A673 (cell line): ENCODE measurements at regions not wholly inside any gene's neighbourhood (a gene's known extent, or its start where the extent isn't known, plus 50 kb on each side); places are given as distances from the start of the nearest gene placed in this dataset.

Experiments
- BruUV-seq: library from RNA; stranded (reverse); fragments of 400-500 nt; replicated peaks from 2 replicates; lab custom pipeline; 2021; lab: Mats Ljungman, UMichigan
- CTCF ChIA-PET: fragments of 300-600 bp; sonication (Branson Sonifier 250); formaldehyde crosslinking; loops from one replicate; lab custom pipeline; 2022; ENCODE audit warnings: antibody characterized with exemption; lab: Charles Lee
- POLR2A ChIA-PET: fragments of 300-600 bp; sonication (Branson Sonifier 250); formaldehyde crosslinking; loops from one replicate; lab custom pipeline; 2022; ENCODE audit warnings: antibody characterized with exemption; ENCODE audit not compliant: low non-redundant PET; lab: Charles Lee
- DNase-seq: peaks from one replicate; pipeline ENCODE4 v3.0.0-alpha.2; 2015; ENCODE audit warnings: low spot score
- H3K27ac ChIP-seq: fragments of 200-600 bp; sonication (generic); 2 replicates; pipeline ENCODE4 v1.5.1; 2016; ENCODE audit warnings: mixed run types, low read depth, mild to moderate bottlenecking, mixed read lengths, antibody characterized with exemption, low read length; ENCODE audit not compliant: poor library complexity, severe bottlenecking
- H3K27me3 ChIP-seq: fragments of 200-600 bp; sonication (generic); replicated peaks from 2 replicates; pipeline ENCODE4 v1.6.1; 2017; ENCODE audit warnings: mixed run types, low read depth, mild to moderate bottlenecking, mixed read lengths, antibody characterized with exemption, low read length; ENCODE audit not compliant: insufficient read depth, poor library complexity
- H3K36me3 ChIP-seq: fragments of 200-600 bp; sonication (generic); 2 replicates; pipeline ENCODE4 v1.6.1; 2016; ENCODE audit warnings: mixed run types, mild to moderate bottlenecking, mixed read lengths, antibody characterized with exemption, low read length; ENCODE audit not compliant: insufficient read depth, poor library complexity, severe bottlenecking
- H3K4me1 ChIP-seq: fragments of 200-600 bp; sonication (generic); 2 replicates; pipeline ENCODE4 v1.6.1; 2017; ENCODE audit warnings: mixed run types, mild to moderate bottlenecking, mixed read lengths, antibody characterized with exemption, low read length; ENCODE audit not compliant: insufficient read depth, poor library complexity, severe bottlenecking
- H3K4me3 ChIP-seq: fragments of 200-600 bp; sonication (generic); 2 replicates; pipeline ENCODE4 v1.5.1; 2016; ENCODE audit warnings: low read depth, mixed run types, mild to moderate bottlenecking, mixed read lengths, low read length; ENCODE audit not compliant: poor library complexity, severe bottlenecking
- H3K9me3 ChIP-seq: fragments of 200-600 bp; sonication (generic); 2 replicates; pipeline ENCODE4 v1.6.1; 2016; ENCODE audit warnings: mixed run types, low read depth, mild to moderate bottlenecking, mixed read lengths, antibody characterized with exemption, low read length; ENCODE audit not compliant: poor library complexity, severe bottlenecking
- EZH2 ChIP-seq: fragments of 200-600 bp; sonication (generic); IDR thresholded peaks from 2 replicates; pipeline ENCODE4 v1.6.1; 2017; ENCODE audit warnings: borderline replicate concordance, low read depth, mild to moderate bottlenecking, mixed read lengths, antibody characterized with exemption, low read length; ENCODE audit not compliant: poor library complexity, severe bottlenecking
- intact Hi-C: fragments of 100-400 bp; cut with micrococcal nuclease; formaldehyde crosslinking; loops from one replicate; pipeline ENCODE4 v1.10.0; 2022; ENCODE audit not compliant: unreplicated experiment
- TF ChIP-seq, protein P1 (sequence below): fragments of 300-800, 200-600 bp; sonication (generic); conservative IDR thresholded peaks from 2 replicates; pipeline ENCODE4 v1.5.1; 2017; ENCODE audit warnings: low read depth, mild to moderate bottlenecking, antibody characterized with exemption, low read length, moderate library complexity, mixed read lengths

DNA sequence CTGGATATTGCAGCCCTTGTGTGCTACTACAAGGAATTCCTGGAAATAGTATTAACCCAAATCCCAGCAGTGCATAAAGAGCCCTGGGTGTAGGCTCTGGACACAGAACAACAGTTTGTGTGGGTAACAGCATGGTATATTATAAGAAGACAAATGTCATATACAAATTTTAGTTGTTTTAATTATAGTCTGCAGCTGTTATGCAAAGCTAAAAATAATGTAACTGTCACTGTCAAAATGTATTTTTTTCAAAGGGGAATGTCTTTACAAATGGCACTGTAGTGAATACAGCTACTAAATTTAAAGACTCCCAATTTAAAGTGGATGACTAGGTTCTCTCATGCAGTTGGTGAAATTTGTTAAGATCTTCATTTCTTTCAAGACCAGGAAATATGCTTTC lies 339.0 kb downstream of the GPR37 start:
- intact Hi-C loops, result no loop called here
- no TSS peak for BruUV-seq
- DNase-seq, result no peak
- no peak for TF ChIP-seq EZH2
- TF ChIP-seq, protein P1, sequence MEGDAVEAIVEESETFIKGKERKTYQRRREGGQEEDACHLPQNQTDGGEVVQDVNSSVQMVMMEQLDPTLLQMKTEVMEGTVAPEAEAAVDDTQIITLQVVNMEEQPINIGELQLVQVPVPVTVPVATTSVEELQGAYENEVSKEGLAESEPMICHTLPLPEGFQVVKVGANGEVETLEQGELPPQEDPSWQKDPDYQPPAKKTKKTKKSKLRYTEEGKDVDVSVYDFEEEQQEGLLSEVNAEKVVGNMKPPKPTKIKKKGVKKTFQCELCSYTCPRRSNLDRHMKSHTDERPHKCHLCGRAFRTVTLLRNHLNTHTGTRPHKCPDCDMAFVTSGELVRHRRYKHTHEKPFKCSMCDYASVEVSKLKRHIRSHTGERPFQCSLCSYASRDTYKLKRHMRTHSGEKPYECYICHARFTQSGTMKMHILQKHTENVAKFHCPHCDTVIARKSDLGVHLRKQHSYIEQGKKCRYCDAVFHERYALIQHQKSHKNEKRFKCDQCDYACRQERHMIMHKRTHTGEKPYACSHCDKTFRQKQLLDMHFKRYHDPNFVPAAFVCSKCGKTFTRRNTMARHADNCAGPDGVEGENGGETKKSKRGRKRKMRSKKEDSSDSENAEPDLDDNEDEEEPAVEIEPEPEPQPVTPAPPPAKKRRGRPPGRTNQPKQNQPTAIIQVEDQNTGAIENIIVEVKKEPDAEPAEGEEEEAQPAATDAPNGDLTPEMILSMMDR, result no peak
- Histone ChIP-seq H3K9me3 (no peaks in the 10 kb centered on the region), H3K4me1 (no peaks in the 10 kb centered on the region), H3K27me3 (no peaks in the 10 kb centered on the region), H3K27ac (no peak overlapping the region), H3K36me3 (no peaks in the 10 kb centered on the region), H3K4me3 (no peak overlapping the region)
- CTCF ChIA-PET, result no interaction called here
- POLR2A ChIA-PET, result no interaction called here

DNA sequence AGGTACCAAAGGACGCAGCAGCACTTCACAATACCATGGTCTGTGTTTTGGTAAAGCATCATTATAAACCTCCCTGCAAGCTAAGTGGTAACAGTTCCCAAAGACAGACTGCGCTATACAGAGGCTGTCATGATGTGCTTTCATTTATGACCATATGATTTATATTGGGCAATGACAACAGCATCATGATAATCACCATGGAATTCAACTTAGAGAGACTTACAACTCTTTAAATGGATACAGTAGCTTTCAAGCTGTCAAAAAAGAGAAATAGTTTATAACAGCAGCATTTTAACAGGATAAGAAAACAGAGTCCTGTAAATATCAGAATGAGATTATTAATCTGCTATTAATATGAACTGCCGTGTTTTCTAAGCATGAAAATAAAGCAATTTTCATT lies 341.7 kb downstream of the GPR37 start:
- POLR2A ChIA-PET, result no interaction called here
- BruUV-seq, result no TSS peak
- Histone ChIP-seq H3K36me3 (no peaks in the 10 kb centered on the region), H3K9me3 (no peaks in the 10 kb centered on the region), H3K27me3 (no peaks in the 10 kb centered on the region), H3K4me1 (no peaks in the 10 kb centered on the region), H3K4me3 (no peak overlapping the region), H3K27ac (no peak overlapping the region)
- CTCF ChIA-PET, result no interaction called here
- DNase-seq, result no peak
- TF ChIP-seq, protein P1, result no peak
- no peak for TF ChIP-seq EZH2
- intact Hi-C loops, result no loop called here

DNA sequence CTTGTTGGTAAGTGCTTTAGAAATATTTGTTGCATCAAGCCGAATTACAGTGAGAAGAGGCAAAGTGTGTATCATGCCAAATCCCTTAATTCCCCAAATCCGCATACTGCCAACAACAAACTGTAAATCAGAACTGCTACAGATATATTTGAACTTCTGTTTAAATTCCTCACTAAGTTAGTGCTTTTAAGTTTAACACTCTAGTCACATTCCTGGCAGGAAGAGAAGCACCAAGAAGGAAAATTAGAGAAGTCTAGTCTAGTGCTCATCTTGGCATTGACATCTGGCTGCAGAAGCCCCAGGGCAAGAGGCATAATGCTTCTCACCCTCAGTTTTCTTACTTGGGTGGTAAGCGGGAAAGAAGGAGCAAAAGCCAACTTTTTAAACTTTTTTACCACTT lies 343.5 kb downstream of the GPR37 start:
- H3K27ac ChIP-seq, result no peak overlapping the region
- H3K27me3 ChIP-seq, result no peaks in the 10 kb centered on the region
- H3K4me3 ChIP-seq, result no peak overlapping the region
- CTCF ChIA-PET, result no interaction called here
- TF ChIP-seq EZH2, result no peak
- TF ChIP-seq, protein P1, result no peak
- H3K36me3 ChIP-seq, result no peaks in the 10 kb centered on the region
- no TSS peak for BruUV-seq
- POLR2A ChIA-PET, result no interaction called here
- no peaks in the 10 kb centered on the region for H3K9me3 ChIP-seq
- no peak for DNase-seq
- no peaks in the 10 kb centered on the region for H3K4me1 ChIP-seq
- intact Hi-C loops, result no loop called here
